Right atrium auricular region (tissue), 2 donors: ENCODE measurements at regions not wholly inside any gene's neighbourhood (a gene's known extent, or its start where the extent isn't known, plus 50 kb on each side); places are given as distances from the start of the nearest gene placed in this dataset.

Source experiments
- DNase-seq: peaks from one replicate; pipeline ENCODE4 v3.0.0-alpha.2; 2019; ENCODE audit warnings: low spot score
- H3K27ac ChIP-seq, 2 donors: fragments of 200-600 bp; sonication (generic); 1 replicate in 1 of 2; 2 replicates in 1 of 2; pipeline ENCODE4 v1.5.1; 2016 to 2019
- H3K27me3 ChIP-seq, 2 donors: fragments of 200-600 bp; sonication (generic); one replicate each; pipeline versions ENCODE4 v1.5.1 to v1.6.0; 2017 to 2019
- H3K36me3 ChIP-seq: fragments of 200-600 bp; sonication (generic); one replicate; pipeline ENCODE4 v1.5.1; 2016
- H3K4me1 ChIP-seq, 2 donors: fragments of 200-600 bp; sonication (generic); one replicate each; pipeline versions ENCODE4 v1.5.1 to v1.6.0; 2017 to 2019
- H3K4me3 ChIP-seq, 2 donors: fragments of 200-600 bp; sonication (generic); 1 replicate in 1 of 2; 2 replicates in 1 of 2; pipeline ENCODE4 v1.5.1; 2017 to 2019; ENCODE audit warnings: mild to moderate bottlenecking in 1 of 2, moderate library complexity in 1 of 2
- H3K9me3 ChIP-seq, 2 donors: fragments of 200-600 bp; sonication (generic); one replicate each; pipeline ENCODE4 v1.5.1; 2019
- TF ChIP-seq, protein P1 (sequence below), 2 donors: fragments of 200-600 bp; sonication (generic); IDR thresholded peaks; one replicate each; pipeline ENCODE4 v1.5.1; 2019; ENCODE audit warnings: antibody characterized with exemption in 2 of 2

DNA sequence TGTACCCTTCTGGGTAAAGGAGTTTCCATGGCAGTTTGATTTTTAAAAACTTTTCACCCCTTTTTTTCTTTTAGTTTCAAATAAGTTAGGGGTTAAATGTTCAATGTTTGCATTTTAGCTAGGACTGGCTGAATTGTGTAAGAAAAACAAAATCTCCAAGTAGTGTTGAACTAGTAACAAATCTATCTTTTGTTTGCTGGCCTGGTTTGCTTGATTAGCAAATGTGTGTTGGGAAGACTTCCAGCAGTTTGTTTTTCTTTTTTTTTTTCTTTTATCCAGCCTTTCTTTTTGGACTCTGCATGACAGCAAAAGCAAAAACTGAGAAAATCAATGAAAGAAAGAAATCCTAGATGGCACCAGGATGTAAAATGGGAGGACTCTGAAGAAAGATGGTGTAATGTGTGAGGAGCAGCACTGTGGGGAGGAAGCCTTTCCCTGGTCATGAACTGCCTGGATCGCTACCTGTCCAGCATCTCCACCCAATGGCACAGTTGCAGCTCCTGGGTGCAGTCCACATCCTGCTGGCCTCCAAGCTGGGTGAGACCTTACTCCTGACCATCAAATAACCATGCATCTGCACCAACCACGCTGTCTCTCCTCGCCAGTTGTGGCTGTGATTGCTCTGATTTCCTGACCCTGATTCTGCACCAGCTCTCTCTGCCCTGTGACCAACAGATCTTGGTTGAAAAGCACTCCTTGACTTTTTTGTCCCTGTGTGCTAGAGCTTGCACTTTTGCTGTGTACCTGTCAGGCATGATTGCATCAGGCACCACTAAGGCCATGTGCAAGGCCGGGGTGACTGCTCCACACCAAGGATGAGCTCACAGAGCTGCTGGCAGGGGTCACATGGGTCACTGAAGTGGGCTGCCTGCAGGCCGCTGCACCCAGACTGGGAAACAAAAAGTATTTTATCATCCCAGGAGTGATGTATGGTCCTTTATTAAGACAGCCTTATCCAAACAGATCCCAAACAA is 71.2 kb upstream of the ZNF236 start:
- Histone ChIP-seq H3K4me3 (no peak overlapping the region), H3K27me3 (no peaks in the 10 kb centered on the region), H3K27ac (no peak overlapping the region), H3K36me3 (no peaks in the 10 kb centered on the region), H3K4me1 (no peaks in the 10 kb centered on the region), H3K9me3 (peaks cover 7 to 19% of the 10 kb centered on the region in 2 donors)
- DNase-seq, result no peak
- TF ChIP-seq, protein P1, sequence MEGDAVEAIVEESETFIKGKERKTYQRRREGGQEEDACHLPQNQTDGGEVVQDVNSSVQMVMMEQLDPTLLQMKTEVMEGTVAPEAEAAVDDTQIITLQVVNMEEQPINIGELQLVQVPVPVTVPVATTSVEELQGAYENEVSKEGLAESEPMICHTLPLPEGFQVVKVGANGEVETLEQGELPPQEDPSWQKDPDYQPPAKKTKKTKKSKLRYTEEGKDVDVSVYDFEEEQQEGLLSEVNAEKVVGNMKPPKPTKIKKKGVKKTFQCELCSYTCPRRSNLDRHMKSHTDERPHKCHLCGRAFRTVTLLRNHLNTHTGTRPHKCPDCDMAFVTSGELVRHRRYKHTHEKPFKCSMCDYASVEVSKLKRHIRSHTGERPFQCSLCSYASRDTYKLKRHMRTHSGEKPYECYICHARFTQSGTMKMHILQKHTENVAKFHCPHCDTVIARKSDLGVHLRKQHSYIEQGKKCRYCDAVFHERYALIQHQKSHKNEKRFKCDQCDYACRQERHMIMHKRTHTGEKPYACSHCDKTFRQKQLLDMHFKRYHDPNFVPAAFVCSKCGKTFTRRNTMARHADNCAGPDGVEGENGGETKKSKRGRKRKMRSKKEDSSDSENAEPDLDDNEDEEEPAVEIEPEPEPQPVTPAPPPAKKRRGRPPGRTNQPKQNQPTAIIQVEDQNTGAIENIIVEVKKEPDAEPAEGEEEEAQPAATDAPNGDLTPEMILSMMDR (IDR thresholded peaks at IDR 0.05), result no peak

DNA sequence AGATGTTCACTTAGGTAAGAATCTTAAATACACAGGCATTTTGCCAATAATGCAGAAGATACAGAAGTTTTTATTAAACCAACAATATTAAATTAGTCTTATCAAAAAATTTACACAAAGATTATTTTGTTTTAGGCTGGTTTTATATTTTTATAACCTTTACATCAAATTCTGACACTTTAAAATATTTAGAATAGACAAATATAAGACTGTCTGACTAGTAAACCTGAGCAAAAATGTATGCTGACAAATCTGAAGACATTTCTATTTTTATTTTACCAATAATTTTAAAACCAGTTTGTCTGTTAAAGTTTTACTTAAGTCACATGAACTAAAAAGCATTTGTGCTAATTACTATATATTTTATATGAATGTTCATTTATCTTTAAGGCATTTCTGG is 72.1 kb upstream of the ZNF236 start:
- H3K36me3 ChIP-seq, result no peaks in the 10 kb centered on the region
- TF ChIP-seq, protein P1 (IDR thresholded peaks at IDR 0.05), result no peak
- no peak for DNase-seq
- H3K9me3 ChIP-seq, result peaks cover 7 to 19% of the 10 kb centered on the region in 2 donors
- no peak overlapping the region for H3K27ac ChIP-seq
- no peak overlapping the region for H3K4me3 ChIP-seq
- H3K27me3 ChIP-seq, result no peaks in the 10 kb centered on the region
- H3K4me1 ChIP-seq, result no peaks in the 10 kb centered on the region

DNA sequence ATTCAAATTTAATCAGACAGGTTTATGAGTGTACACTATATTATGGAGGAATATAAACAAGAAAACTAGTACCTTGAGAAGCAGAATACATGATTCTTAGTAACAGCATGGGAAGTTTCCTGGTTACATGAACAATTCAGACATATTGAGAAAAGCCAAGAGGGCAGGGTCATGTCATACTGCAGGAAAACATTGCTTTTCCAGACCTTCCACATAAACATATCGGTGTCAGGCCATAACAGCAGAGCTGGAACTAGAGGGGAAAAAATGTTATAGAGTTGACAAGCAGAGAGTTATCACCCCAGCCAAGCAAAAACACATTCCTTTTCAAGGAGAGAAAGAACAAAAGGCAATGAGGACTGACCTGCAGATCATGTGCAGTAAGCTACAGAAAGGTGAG is 74.7 kb upstream of the ZNF236 start:
- H3K4me3 ChIP-seq, result no peak overlapping the region
- TF ChIP-seq, protein P1 (IDR thresholded peaks at IDR 0.05), result no peak
- H3K9me3 ChIP-seq, result peaks cover 7 to 19% of the 10 kb centered on the region in 2 donors
- no peaks in the 10 kb centered on the region for H3K4me1 ChIP-seq
- no peaks in the 10 kb centered on the region for H3K36me3 ChIP-seq
- H3K27me3 ChIP-seq, result no peaks in the 10 kb centered on the region
- no peak overlapping the region for H3K27ac ChIP-seq
- DNase-seq, result no peak

DNA sequence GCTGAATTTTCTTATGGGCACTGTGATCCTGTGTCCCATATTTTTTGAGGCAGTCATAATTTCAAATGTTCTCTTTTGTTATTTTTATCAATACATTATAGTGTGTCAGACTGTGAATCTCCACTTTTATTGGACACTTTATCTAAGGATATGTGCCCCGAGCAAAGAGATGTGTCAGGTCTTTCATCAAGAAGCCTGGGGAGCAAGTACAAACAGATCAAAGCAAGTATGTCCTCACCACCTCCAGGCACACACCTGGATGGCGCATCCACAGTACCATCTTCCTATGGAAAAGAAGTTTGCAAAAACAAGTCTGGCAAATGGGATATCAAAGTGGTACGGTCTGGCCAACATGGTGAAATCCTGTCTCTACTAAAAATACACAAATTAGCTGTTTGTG is 81.0 kb upstream of the ZNF236 start:
- H3K9me3 ChIP-seq, result no peaks in the 10 kb centered on the region
- no peak for DNase-seq
- no peak overlapping the region for H3K27ac ChIP-seq
- TF ChIP-seq, protein P1 (IDR thresholded peaks at IDR 0.05), result no peak
- H3K36me3 ChIP-seq, result no peaks in the 10 kb centered on the region
- H3K4me3 ChIP-seq, result no peak overlapping the region
- H3K27me3 ChIP-seq, result no peaks in the 10 kb centered on the region
- no peaks in the 10 kb centered on the region for H3K4me1 ChIP-seq

DNA sequence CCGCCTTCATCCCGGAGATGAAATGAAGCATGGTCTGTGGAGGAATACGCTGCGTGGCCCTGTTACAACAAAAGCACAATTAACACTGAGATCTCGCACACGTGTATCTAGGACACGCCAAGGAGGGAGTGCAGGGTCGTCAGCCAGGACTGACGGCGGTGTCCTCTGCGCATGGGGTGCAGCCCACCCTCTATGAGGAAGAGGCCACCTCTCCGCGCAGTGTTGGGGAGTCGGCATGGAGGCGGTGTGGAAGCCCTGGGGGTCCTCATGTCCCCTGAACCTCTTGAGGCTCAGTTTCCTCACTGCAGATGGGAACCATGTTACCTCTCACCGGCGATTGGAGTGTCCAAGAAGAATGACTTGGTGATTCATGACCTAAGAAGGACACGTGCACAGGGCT is 86.0 kb upstream of the ZNF236 start:
- Histone ChIP-seq H3K27me3 (no peaks in the 10 kb centered on the region), H3K9me3 (no peaks in the 10 kb centered on the region), H3K27ac (no peak overlapping the region), H3K4me3 (no peak overlapping the region), H3K4me1 (no peaks in the 10 kb centered on the region), H3K36me3 (no peaks in the 10 kb centered on the region)
- no peak for DNase-seq
- TF ChIP-seq, protein P1 (IDR thresholded peaks at IDR 0.05), result no peak
